ENCODE measurements at regions not wholly inside any gene's neighbourhood (a gene's known extent, or its start where the extent isn't known, plus 50 kb on each side); places are given as distances from the start of the nearest gene placed in this dataset.
"Not testable (repeated sequence)": the region's sequence is repeated elsewhere in the genome, so short reads cannot be mapped to it uniquely, and the experiment has no call there.

- DNase-seq: peak in 1 of 3 experiments; percentile 46
Observed at GRCh38 chr16:88230967-88231615, 151.7 kb upstream of the ZNF469 start.

DNA sequence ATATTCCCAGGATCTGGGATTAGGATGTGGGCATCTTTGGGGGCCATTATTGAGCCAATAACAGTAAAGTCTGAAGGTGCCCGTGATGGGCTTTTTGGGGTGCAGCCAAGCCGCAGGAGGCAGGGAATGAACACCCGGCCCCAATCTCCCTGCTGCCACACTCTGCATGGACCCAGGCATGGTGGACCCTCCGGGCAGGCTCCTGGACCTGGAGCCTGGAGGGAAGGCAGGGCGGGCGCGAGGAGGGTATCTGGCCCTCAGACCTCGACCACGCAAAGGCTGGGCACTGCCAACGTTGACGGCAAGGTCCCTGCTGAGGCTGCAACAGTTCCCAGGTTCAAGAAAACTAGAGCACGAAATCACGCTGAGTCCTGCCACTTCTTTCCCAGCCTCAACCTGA is 150.9 kb upstream of the ZNF469 start:
- DNase-seq: not testable (repeated sequence)

GRCh38 chr16:88232401-88233258 is 150.1 kb upstream of the ZNF469 start:
- not testable (repeated sequence) for DNase-seq

- DNase-seq: not testable (repeated sequence)
Observed at GRCh38 chr16:88233621-88234420, 148.9 kb upstream of the ZNF469 start.

GRCh38 chr16:88234421-88235271 is 148.1 kb upstream of the ZNF469 start:
- DNase-seq: not testable (repeated sequence)

DNA sequence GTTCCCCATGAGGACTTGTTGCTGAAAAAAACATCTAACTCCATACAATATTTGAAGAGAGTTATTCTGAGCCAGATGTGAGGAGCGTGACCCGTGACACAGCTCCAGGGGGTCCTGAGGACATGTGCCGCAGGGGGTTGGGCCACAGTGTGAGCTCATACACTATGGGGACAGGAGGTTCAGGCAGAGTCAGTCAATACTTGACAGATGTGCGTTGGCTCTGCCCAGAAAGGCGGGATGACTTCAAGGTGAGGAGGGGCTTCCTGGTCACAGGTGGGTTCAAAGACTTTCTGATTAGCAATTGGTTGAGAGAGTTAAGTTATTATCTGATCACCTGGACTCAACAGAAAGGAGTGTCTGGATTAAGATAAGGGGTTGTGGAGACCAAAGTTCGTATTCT is 147.1 kb upstream of the ZNF469 start:
- not testable (repeated sequence) for DNase-seq

- not testable (repeated sequence) for DNase-seq
Observed at GRCh38 chr16:88236229-88236628, 146.5 kb upstream of the ZNF469 start.

GRCh38 chr16:88237314-88237713 is 145.4 kb upstream of the ZNF469 start:
- DNase-seq: not testable (repeated sequence)

GRCh38 chr16:88237761-88238415 is 144.9 kb upstream of the ZNF469 start:
- DNase-seq: not testable (repeated sequence)

- DNase-seq: peak in 1 of 3 experiments; percentile 11
Observed at GRCh38 chr16:88238732-88239274, 144.0 kb upstream of the ZNF469 start.

- DNase-seq: not testable (repeated sequence)
Observed at GRCh38 chr16:88240118-88240517, 142.6 kb upstream of the ZNF469 start.

- not testable (repeated sequence) for DNase-seq
Observed at GRCh38 chr16:88240776-88241175, 142.0 kb upstream of the ZNF469 start.

DNA sequence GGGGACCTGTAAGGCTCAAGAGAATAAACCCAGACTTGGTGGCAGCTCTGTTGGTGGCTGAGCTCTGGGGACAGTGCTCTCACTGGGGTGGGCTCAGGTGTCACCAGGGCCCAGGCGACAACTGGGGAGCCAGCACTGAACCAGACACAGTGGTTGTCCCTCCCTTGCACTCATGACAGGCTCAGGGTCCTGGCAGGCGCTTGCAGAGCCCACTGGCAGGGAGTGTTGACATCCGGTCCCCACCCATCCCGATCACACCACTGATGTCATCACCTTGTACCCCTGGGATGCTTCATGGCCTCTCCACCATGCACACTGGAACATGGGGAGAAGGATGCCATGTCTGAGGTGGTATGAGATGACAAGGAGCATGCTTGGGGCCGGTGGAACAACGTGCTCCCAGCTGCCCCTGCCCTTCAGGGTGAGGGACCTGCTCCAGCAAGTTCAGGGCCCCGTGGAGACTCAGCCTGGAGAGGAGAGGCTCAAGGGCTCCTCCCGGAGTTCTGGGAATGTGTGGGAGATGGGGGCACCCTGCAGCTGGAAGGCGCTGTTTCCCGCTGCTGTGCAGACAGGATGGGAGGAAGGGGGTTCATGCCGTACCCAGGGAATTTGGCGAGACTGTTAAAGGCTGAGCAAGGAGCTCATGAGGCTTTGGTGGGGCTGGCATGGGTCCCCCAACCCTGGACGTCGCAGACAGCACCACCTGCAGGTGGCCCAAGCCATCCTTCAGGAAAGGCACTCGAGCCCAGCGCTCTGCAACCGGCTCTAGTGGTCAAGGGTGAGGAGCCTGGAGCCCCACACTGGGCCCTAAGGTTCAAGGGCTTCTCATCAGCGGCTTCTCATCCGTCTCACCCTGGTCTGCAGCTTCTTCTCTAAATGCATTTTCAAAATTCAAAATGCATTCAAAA is 141.1 kb upstream of the ZNF469 start:
- not testable (repeated sequence) for DNase-seq

GRCh38 chr16:88242312-88243295 is 140.2 kb upstream of the ZNF469 start:
- not testable (repeated sequence) for DNase-seq

DNA sequence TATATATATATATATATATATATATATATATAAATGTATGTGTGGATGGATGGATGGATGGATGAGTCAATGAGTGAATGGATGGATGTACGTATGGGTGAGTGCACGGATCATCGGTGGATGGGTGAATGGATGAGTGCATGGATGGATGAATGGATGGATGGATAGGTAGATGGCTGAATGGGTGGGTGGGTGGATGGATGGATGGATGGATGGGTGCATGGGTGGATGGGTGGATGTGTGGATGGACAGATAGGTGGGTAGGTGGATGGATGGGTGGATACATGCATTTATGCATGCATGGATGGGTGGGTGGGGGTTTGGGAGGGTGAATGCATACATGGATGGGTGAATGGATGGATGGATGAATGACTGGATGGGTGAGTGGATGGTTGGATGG is 138.8 kb upstream of the ZNF469 start:
- not testable (repeated sequence) for DNase-seq

DNA sequence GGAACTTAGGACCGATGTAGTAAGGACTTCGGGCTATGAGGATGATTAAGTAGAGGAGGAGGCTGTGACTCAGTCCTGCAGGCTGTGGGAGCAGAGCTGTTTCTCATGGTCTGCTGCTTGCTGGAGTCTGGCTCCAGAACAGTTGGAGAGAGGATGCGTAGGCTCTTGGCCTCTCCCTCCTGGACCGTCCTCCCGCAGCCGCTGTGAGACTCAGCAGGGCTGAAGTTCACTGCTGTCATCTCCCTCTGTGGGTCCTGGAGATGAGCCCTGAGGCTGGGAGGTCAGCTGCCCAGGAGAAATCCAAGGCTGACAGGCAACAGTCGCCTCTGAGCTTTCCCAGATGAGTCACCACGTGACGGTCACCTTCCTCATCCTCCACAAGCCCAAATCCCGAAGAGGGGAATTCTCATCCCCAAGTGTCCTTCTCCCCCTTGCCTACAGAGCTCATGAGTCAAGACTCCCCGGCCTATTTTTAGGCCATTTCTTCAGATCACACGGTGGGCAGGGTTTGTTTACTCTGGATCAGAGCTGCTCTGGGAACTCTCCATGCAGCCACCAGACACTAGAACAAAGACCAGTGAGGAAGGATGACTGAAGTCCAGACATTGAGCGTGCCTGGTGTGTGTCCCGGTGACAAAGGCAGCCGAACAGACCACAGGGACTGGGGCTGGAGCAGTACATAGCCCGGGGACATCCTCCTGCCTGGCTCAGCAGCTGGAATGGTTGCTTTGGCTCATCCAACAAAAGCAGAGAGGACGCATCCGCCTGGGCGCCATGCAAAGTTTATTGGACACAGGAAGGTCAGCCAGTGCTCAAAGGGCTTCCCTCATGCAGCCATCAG is 137.3 kb upstream of the ZNF469 start:
- DNase-seq: not testable (repeated sequence)

GRCh38 chr16:88246955-88247582 is 135.7 kb upstream of the ZNF469 start:
- DNase-seq: peak in 1 of 3 experiments; percentile 19
